ENCODE measurements at regions not wholly inside any gene's neighbourhood (a gene's known extent, or its start where the extent isn't known, plus 50 kb on each side); places are given as distances from the start of the nearest gene placed in this dataset.

GRCh38 chr9:126226991-126227936 is 99.4 kb upstream of the MVB12B start:
- ChIA-PET CTCF (interaction anchor here (0.9 to 4.1 kb wide), 5 partner anchors 112 to 820 kb away, joined by 3 to 20 read pairs (median 5); no protein-coding TSS in a partner anchor), POLR2A (no interaction called here)
- H3K36me3 ChIP-seq (ENCODE audit: control insufficient read depth in 2 of 2, extremely low read depth in 1 of 2, insufficient read depth in 2 of 2, low read length in 2 of 2), result no peaks in the 10 kb centered on the region
- no peaks in the 10 kb centered on the region for H3K9me3 ChIP-seq (replicated peaks; ENCODE audit: control insufficient read depth, insufficient read depth, low read length)
- dilution Hi-C loops (cut with MboI; ENCODE audit: extremely low pct_ligation_motif_present, low sequenced_read_pairs), result no loop called here
- H2AFZ ChIP-seq (ENCODE audit: low read depth, low read length), result no peak overlapping the region
- BruUV-seq (replicated peaks), result no TSS peak
- H4K20me1 ChIP-seq (replicated peaks; ENCODE audit: control insufficient read depth, extremely low read depth, insufficient read depth, low read length), result no peaks in the 10 kb centered on the region
- peaks cover 13 to 18% of the 10 kb centered on the region in 2 experiments for H3K27me3 ChIP-seq (ENCODE audit: control insufficient read depth in 2 of 2, insufficient read depth in 2 of 2, low read length in 2 of 2)
- no peaks in the 10 kb centered on the region for H3K79me2 ChIP-seq (ENCODE audit: control insufficient read depth, insufficient read depth, low read length)
- DNase-seq (ENCODE audit: low read depth, low spot score), result no peak
- TF ChIP-seq CTCF (IDR thresholded peaks at IDR 0.05; ENCODE audit: extremely low read depth in 1 of 2, insufficient read depth in 1 of 2, low read depth in 1 of 2, low read length in 2 of 2), result no peak
- no peak for TF ChIP-seq JUN (IDR thresholded peaks at IDR 0.05; ENCODE audit: borderline replicate concordance, insufficient read depth, insufficient read length, low read depth)
- no peak for TF ChIP-seq GATA2 (IDR thresholded peaks at IDR 0.05; ENCODE audit: insufficient read depth, insufficient read length, low read depth, low read length)
- TF ChIP-seq POLR2AphosphoS5 (IDR thresholded peaks at IDR 0.05; ENCODE audit: insufficient read depth, low read depth, low read length), result no peak
- no peak for TF ChIP-seq MYC (IDR thresholded peaks at IDR 0.05; ENCODE audit: low read depth, low read length)
- TF ChIP-seq EZH2 (IDR thresholded peaks at IDR 0.05; ENCODE audit: borderline replicate concordance, low read depth, low read length, severe bottlenecking), result no peak
- no peak for TF ChIP-seq MAX (IDR thresholded peaks at IDR 0.05; ENCODE audit: insufficient read depth, insufficient read length)
- no peak for TF ChIP-seq FOS (IDR thresholded peaks at IDR 0.05; ENCODE audit: borderline replicate concordance, insufficient read depth, low read length)
- no peak overlapping the region for H3K9ac ChIP-seq (replicated peaks; ENCODE audit: extremely low read depth, insufficient read depth, low read length)
- H3K4me3 ChIP-seq (replicated peaks in 1 of 3; ENCODE audit: insufficient read depth in 1 of 3, low read depth in 1 of 3, low read length in 3 of 3), result no peak overlapping the region
- H3K27ac ChIP-seq (ENCODE audit: insufficient read depth, low read depth, low read length), result no peak overlapping the region
- H3K4me1 ChIP-seq (ENCODE audit: control insufficient read depth, extremely low read depth, insufficient read depth, low read length), result no peaks in the 10 kb centered on the region
- no peak overlapping the region for H3K4me2 ChIP-seq (ENCODE audit: insufficient read depth, low read length)
- intact Hi-C loops (cut with micrococcal nuclease), result no loop called here
- H3K9me1 ChIP-seq (replicated peaks; ENCODE audit: control insufficient read depth, extremely low read depth, insufficient read depth, low read length), result no peaks in the 10 kb centered on the region
- no peak for FAIRE-seq

All from endothelial cell of umbilical vein (primary cell).